Ureter (tissue), 1 donor: ENCODE measurements at regions not wholly inside any gene's neighbourhood (a gene's known extent, or its start where the extent isn't known, plus 50 kb on each side); places are given as distances from the start of the nearest gene placed in this dataset.

Source experiments
- DNase-seq: peaks from one replicate; pipeline ENCODE4 v3.0.0-alpha.2; 2020; ENCODE audit warnings: low spot score
- donor health status: DM: yes; HTN: yes; CAD: no.

- DNase-seq = no peak
Observed at GRCh38 chr2:234768608-234769196, 183.1 kb upstream of the SH3BP4 start.

- DNase-seq = no peak
Observed at GRCh38 chr2:234765279-234765678, 186.5 kb upstream of the SH3BP4 start.

GRCh38 chr2:234764372-234764771, 187.4 kb upstream of the SH3BP4 start:
- no peak for DNase-seq

GRCh38 chr2:234763002-234763873, 188.6 kb upstream of the SH3BP4 start:
- no peak for DNase-seq

GRCh38 chr2:234761910-234762309, 189.9 kb upstream of the SH3BP4 start:
- DNase-seq = no peak

- DNase-seq = no peak
Observed at GRCh38 chr2:234754126-234754525, 197.7 kb upstream of the SH3BP4 start.

GRCh38 chr2:234753701-234754100, 198.1 kb upstream of the SH3BP4 start:
- DNase-seq = no peak

GRCh38 chr2:234752966-234753365, 198.9 kb upstream of the SH3BP4 start:
- DNase-seq = no peak

GRCh38 chr2:234751275-234751973, 200.4 kb upstream of the SH3BP4 start:
- no peak for DNase-seq

- no peak for DNase-seq
Observed at GRCh38 chr2:234747833-234748559, 203.8 kb upstream of the SH3BP4 start.

- DNase-seq = no peak
Observed at GRCh38 chr2:234747032-234747431, 204.8 kb upstream of the SH3BP4 start.

GRCh38 chr2:234745347-234745746, 206.5 kb upstream of the SH3BP4 start:
- no peak for DNase-seq

- no peak for DNase-seq
Observed at GRCh38 chr2:234741976-234742375, 209.8 kb upstream of the SH3BP4 start.

- DNase-seq = no peak
Observed at GRCh38 chr2:234739061-234739460, 212.8 kb upstream of the SH3BP4 start.

GRCh38 chr2:234735829-234736228, 216.0 kb upstream of the SH3BP4 start:
- DNase-seq = no peak

- DNase-seq = no peak
Observed at GRCh38 chr2:234733795-234734600, 217.8 kb upstream of the SH3BP4 start.

- DNase-seq = peak; percentile 23
Observed at GRCh38 chr2:234733093-234733489, 218.7 kb upstream of the SH3BP4 start.

- DNase-seq = peak; percentile 18
Observed at GRCh38 chr2:234732404-234733092, 219.3 kb upstream of the SH3BP4 start.

GRCh38 chr2:234731236-234731635, 220.6 kb upstream of the SH3BP4 start:
- peak; percentile 13 for DNase-seq

- DNase-seq = peak; percentile 17
Observed at GRCh38 chr2:234730066-234730640, 221.7 kb upstream of the SH3BP4 start.
